GM19023 (cell line): ENCODE measurements at regions not wholly inside any gene's neighbourhood (a gene's known extent, or its start where the extent isn't known, plus 50 kb on each side); places are given as distances from the start of the nearest gene placed in this dataset.
"Not testable (repeated sequence)": the region's sequence is repeated elsewhere in the genome, so short reads cannot be mapped to it uniquely, and the experiment has no call there.

Experiments
- ATAC-seq: cut with Tn5 transposase; IDR thresholded peaks from one replicate; pipeline ENCODE4 v1.9.1; 2021; ENCODE audit warnings: mild to moderate bottlenecking, moderate library complexity; ENCODE audit not compliant: unreplicated experiment

GRCh38 chr14:25350021-25350420, 300.1 kb upstream of the STXBP6 start:
- ATAC-seq, result no peak

DNA sequence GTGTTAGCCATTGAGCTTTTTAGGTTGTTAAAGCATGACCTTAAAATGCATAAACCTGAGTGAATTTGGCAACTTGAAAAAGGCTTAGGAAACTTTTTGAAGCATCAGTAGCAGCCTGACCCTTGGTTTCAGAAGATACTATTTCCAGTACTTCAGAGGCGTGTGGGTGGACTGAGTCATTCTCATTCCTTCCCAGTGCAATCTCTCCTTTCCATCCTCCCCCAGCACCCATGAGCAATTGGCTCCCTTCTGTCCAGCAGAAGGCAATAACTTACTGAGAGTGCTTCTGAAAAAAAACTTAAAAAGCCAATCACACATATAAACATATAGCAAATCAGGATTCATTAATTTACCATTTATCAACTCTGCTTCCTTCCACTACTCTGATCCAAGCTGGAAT, 299.3 kb upstream of the STXBP6 start:
- ATAC-seq, result no peak

DNA sequence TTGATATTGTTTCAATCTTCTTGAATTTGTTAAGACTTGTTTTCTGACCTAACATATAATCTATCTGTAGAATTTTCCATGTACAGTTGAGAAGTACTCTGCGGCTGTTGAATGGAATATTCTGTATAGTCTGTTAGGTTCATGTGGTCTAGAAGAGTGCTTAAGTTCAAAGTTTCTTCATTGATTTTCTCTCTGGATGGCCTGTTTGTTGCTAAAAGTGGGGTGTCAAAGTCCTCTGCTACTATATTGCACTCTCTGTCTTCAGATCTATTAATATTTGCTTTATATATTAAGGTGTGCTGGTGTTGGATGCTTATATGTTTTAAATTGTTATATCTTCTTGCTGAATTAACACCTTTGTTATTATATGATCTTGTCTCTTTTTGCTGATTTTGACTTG, 290.9 kb upstream of the STXBP6 start:
- ATAC-seq, result no peak

DNA sequence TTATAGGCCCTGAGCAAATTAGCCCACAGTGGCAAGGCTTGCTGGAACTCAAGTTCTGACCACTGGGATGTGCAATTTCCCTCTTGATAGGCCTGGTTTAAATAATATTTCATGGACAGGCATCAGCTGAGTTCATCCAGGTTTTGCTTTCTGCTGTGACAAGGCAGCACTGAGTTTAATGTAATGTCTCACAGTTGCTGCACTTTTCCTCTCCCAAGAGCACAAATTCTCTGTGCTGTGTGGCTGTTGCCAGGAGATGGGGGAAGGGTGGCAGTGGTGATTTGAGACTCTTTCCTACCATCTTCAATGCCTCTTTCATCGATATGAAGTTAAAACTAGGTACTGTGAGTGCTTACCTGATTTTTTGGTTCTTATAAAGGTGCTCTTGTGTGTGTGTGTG, 272.8 kb upstream of the STXBP6 start:
- no peak for ATAC-seq

- not testable (repeated sequence) for ATAC-seq
Measured at GRCh38 chr14:25316007-25316406, 266.1 kb upstream of the STXBP6 start.

GRCh38 chr14:25308244-25308643, 258.3 kb upstream of the STXBP6 start:
- ATAC-seq, result no peak

DNA sequence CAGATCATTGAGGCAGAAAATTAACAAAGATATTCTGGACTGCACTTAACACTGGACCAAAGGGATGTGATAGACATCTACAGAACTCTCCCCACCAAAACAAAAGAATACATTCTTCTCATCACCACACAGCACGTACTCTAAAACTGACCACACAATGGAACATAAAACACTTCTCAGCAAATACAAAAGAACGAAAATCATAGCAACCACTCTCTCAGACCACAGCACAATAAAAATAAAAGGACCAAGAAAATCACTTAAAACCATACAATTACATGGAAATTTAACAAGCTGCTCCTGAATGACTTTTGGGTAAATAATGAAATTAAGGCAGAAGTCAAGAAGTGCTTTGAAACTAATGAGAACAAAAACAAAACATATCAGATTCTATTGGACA, 254.0 kb upstream of the STXBP6 start:
- no peak for ATAC-seq

DNA sequence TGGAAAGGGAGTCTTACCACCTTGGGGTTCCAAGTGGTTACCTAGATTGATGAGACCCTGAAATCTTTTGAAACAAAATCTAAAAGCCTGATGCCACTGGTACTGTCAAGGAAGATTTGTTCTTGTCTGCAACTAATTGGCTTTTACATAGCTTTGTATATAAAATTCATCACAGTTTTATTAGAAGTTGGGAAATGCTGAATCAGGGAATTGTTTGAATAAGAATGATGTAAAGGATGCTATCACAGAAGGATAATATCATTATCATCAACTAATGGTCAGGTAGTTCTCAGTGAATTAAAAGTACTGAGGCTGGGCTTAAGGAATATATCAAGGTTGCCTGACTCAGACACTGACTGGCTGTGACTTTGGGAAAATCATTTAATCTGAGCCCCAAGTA, 248.3 kb upstream of the STXBP6 start:
- no peak for ATAC-seq

- not testable (repeated sequence) for ATAC-seq
Measured at GRCh38 chr14:25290154-25290553, 240.2 kb upstream of the STXBP6 start.

GRCh38 chr14:25274529-25274928, 224.6 kb upstream of the STXBP6 start:
- no peak for ATAC-seq

DNA sequence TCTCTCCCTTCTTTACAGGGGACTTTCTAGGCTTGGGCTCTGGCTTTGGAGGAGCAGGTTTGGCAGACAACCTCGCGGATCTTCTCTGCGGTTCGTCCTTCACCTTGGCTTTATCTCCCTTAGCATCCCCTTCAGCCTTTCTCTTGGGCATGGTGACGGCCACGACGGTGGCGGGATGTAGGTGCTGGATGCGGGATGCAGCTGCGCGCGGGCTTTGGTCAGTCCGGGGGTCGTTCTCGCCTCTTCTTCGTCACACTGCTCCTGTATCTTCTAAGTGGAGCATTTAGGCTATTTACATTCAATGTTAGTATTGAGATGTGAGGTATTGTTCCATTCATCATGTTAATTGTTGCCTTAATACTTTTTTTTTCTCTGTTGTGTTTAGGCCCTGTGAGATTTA, 217.2 kb upstream of the STXBP6 start:
- no peak for ATAC-seq

- ATAC-seq, result no peak
Measured at GRCh38 chr14:25259470-25259869, 209.5 kb upstream of the STXBP6 start.

- no peak for ATAC-seq
Measured at GRCh38 chr14:25252793-25253192, 202.8 kb upstream of the STXBP6 start.

DNA sequence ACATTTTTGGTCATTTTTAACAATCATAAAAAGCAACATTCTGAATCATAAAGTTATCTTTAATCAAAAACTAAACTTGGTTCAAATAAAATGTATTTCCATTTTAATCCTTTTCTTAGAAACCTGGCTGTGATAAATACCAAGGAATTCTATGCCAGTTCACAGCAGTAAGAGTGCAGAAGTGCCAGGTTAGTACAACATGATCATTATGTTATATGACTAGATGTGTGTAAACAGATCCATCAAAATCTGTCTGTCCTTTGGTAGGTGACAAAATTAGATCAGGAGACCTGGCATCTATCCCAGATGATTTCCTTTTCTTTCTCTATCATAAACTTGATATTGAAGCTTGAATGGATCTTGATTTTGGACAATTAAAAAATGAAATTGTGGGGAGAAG, 200.6 kb upstream of the STXBP6 start:
- ATAC-seq, result no peak

GRCh38 chr14:25247609-25248008, 197.7 kb upstream of the STXBP6 start:
- ATAC-seq, result no peak

DNA sequence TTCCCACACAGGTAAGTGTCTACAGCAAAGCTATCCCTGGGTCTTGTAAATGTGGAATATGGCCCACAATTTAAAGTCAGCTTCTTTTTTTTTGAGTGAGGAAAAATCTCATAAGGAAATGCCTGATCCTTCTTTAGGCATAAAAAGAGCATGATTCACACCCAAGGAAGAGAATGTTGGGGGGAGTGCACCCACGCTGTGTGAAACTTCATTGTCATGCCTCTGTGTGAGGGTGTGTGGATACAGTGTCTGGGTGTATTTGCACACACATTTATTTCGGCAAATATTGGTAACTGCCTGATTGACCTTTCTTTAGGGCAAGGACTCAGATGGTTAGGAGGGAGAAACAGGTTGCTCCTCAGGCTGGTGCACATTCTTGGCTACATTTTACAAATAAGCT, 196.8 kb upstream of the STXBP6 start:
- ATAC-seq, result no peak

GRCh38 chr14:25239170-25239569, 189.2 kb upstream of the STXBP6 start:
- ATAC-seq, result no peak

GRCh38 chr14:25237845-25238244, 187.9 kb upstream of the STXBP6 start:
- ATAC-seq, result no peak

GRCh38 chr14:25233613-25234012, 183.7 kb upstream of the STXBP6 start:
- no peak for ATAC-seq

DNA sequence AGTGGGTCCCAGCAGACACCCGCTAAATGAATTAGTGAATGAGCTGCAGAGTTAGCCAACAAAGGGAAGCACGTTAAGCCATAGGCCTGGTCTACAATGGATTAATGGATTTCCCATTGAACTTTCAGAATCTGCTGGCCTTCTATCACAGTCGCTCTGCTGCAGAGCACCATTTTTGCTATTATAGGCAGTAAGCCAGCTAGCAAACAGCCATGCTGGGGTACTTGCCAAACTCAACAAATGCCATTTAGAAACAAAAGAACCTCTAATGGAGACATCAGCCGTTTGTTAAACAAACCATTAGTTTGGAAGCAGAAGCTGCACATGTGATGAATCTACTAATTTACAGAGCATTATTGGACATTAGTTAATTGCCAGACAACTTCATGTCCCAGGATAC, 181.1 kb upstream of the STXBP6 start:
- no peak for ATAC-seq

DNA sequence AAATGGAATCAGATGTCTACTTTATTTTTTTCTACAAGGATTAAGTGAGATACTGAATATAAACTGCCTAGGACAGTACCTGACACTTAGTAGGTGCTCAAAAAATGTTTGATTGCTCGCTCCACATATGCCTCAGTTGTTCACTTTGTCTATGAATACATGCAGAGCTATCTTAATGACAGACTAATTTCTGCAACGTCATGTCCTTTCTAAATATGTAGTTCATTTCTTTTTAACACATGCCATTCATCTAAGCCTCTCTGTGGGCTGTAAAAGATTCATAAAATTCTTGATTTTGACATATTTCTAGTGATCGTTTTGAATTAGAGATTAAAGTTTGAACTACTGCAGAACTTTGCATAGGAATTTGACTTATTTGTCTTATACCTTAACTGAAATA, 176.3 kb upstream of the STXBP6 start:
- no peak for ATAC-seq

GRCh38 chr14:25222256-25222655, 172.3 kb upstream of the STXBP6 start:
- ATAC-seq, result no peak

- no peak for ATAC-seq
Measured at GRCh38 chr14:25220514-25220913, 170.6 kb upstream of the STXBP6 start.

DNA sequence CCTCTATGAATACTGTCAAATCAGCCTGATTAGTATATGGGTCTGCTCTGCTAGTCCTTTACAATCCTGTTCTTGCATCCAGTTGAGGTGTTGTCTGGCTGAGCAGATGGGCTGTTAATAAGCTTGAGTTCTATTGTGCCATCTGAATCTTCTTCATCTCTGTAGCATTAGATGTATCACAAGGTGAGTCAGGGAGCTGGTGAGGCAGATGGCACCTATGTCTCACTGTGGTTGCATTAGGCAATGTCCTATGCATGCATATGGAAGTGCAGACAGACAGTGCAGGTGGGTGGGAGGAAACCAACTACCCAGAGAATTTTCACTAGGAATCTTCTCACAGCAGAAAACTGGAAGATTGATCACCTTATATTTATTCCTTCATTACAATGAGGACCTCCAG, 165.7 kb upstream of the STXBP6 start:
- no peak for ATAC-seq
